HG03060 (cell line): ENCODE measurements at regions not wholly inside any gene's neighbourhood (a gene's known extent, or its start where the extent isn't known, plus 50 kb on each side); places are given as distances from the start of the nearest gene placed in this dataset.

Source experiments
- ATAC-seq: cut with Tn5 transposase; IDR thresholded peaks from one replicate; pipeline ENCODE4 v1.9.1; 2021; ENCODE audit warnings: low read depth, moderate number of reproducible peaks; ENCODE audit not compliant: unreplicated experiment

- ATAC-seq, result no peak
Observed at GRCh38 chr3:61497463-61497862, 63.9 kb upstream of the PTPRG start.

- no peak for ATAC-seq
Observed at GRCh38 chr3:61505197-61505596, 56.2 kb upstream of the PTPRG start.

GRCh38 chr3:61507946-61508345 is 53.4 kb upstream of the PTPRG start:
- no peak for ATAC-seq
